ENCODE measurements at regions not wholly inside any gene's neighbourhood (a gene's known extent, or its start where the extent isn't known, plus 50 kb on each side); places are given as distances from the start of the nearest gene placed in this dataset.
"Not testable (repeated sequence)": the region's sequence is repeated elsewhere in the genome, so short reads cannot be mapped to it uniquely, and the experiment has no call there.

DNA sequence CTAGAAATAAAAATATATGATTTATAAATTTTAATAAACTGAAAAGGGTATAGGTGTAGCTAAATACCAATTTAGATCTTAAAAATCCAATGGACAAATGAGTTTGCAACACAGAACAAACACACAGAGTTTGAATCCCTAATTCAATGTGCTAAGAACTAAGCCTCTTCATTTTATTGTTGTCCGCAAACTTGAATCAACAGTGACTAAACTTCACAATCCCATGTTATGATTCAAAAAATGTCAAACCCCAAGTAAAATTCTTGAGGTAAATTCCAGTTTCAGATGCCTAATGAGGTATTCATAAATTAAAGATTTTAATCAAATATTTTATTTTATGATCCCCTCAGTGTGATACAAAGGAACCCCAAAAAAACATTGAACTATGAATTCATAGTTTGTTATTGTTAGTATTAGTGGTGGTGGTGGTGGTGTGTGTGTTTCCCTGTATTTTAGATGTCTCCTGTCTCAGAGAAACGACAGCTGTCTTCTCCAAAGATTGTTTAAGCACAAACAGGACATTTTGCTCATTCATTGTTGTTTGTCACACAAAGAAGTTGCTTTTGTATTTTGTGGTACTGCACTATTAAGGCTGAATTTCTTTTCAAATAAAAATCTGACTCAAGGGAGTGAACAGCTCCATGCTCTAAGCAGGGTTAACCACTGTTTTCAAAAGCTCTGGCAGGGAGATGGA lies 259.8 kb downstream of the OSR1 start:
- FAIRE-seq = no peak

DNA sequence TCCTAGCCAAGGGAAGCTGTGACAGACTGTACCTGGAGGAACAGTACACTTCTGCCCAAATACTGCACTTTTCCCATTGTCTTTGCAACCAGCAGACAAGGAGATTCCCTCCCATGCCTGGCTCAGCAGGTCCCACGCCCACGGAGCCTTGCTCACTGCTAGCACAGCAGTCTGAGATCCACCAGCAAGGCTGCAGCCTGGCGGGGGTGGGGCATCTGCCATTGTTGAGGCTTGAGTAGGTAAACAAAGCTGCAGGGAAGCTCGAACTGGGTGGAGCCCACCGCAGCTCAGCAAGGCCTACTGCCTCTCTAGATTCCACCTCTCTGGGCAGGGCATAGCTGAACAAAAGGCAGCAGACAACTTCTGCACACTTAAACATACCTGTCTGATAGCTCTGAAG lies 268.9 kb downstream of the OSR1 start:
- FAIRE-seq = not testable (repeated sequence)

DNA sequence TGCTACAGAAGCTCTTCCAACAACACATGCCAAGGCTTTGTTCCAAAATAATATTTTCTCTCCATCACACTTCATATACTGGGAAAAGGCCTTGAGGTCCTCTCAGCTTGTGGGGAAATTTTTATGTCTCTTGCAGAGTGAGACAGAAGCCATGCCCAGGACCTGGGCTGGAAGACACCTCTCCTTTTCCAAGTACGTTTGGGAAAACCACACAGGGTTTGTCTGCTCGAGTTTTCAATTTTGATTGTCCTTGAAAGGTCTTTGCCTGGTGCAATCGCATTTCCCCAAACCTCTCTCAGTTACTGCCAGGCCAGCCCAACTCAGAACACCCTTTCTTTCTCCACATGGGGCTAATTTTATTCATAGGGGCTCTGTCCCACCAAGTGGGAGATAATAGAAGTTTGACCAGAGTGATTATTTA lies 272.2 kb downstream of the OSR1 start:
- no peak for FAIRE-seq

DNA sequence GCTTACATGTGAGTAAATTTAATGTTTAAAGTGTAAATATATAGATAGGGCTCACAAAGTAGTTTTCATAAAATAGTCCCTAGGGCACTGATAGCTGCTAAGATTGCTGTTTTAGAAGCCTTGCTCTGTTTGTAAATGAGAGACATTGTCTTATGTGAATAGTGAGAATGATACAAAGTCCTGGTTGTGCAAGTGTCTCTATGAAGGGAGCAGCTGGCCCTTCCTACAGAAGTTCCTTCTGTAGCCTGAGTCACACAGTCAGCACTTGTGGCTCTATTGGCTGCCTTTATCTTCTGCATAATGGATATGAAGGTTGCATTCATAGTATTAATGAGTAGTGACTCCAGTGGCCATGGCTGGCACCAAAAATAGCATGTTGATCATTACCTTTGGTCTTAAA lies 279.7 kb downstream of the OSR1 start:
- FAIRE-seq = no peak

DNA sequence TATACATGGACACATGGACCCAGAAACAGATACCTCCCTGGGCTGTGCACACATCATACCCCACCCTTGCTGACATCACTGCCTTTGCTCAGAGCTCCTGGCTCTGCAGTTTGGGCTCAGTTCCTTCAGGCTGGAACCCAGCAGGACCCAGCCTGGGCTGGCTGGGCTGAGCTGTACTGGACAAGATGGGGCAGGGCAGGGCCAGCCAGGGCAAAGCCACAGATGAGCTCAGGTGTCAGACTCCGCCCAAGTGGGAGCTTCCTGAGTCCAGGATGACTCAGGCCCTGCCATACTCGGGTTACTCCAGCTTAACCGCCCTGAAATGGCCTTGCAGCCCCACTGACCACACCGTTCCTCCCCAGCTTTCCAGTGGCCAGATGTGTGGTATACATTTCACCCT lies 284.9 kb downstream of the OSR1 start:
- FAIRE-seq = no peak

DNA sequence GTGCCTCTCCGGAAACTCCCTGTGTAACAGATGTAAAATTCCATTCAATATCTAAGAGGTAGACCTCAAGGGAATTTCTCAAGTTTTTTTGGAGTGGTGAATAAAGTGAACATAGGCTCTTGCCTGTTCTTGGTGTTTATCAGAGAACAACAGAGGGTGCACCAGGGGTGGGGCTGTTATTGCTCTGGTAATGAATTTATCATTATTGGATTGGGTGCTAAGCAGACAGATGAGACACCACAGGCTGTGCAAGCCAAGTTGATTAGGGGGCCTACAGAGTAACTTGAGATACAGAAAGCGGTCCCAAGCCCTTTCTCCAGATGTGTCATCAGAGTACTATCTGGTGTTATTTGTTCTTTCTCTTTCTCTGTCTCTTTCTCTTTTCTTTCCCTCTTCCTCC lies 286.3 kb downstream of the OSR1 start:
- FAIRE-seq = no peak

DNA sequence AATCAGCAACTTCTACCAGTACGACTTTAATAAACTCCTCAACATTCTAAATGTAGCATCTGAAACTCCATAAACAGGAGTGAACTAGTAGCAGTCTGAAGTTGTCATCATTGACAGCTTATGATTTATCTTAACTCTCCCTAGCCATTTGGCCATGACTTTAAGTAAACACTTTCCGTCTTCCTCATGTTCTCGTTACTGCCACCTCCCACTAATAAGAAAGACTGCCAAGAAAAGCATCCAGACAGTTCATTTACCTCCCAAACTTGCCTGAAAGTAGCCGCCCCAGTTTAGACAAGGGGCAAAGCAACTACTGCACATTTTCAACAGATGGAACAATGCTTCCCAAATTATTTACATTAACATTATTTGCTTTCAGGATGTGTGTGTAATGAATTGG lies 287.5 kb downstream of the OSR1 start:
- FAIRE-seq = no peak

DNA sequence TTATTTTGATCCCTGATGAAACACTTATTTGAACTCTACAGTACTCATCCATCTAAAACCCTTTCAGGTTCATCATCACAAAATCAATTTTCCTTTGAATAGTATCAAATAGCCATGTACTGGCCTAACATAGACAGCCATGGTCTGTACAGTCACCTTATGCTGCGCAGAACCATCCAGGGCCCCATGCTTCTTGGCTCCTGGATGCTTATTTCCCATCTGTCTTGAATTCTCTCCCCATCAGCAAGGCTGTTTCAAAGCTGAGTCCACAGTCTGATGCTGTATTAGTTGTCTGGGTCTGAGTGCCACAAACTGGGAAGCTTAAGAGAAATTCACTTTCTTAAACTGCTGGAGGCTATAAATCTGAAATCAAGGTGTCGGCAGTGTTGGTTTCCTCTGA lies 290.2 kb downstream of the OSR1 start:
- no peak for FAIRE-seq

DNA sequence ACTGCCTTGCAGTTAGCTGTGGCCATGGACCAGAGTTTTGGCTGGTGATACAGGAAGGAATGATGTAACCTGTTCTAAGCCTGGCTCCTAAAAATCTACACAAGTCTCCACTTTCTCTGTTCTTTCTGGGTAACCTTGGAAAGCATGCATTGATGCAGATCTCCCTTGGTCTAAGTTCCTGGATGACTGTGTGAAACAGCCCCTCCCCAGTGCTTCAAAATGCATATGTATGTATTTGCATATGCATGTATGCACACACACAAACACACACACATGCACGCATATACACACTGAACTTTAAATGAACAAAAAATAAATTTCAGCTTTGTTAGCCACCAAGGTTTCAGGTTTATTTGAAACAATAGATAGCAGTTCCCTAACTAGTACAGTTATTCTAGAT lies 296.1 kb downstream of the OSR1 start:
- FAIRE-seq = no peak

DNA sequence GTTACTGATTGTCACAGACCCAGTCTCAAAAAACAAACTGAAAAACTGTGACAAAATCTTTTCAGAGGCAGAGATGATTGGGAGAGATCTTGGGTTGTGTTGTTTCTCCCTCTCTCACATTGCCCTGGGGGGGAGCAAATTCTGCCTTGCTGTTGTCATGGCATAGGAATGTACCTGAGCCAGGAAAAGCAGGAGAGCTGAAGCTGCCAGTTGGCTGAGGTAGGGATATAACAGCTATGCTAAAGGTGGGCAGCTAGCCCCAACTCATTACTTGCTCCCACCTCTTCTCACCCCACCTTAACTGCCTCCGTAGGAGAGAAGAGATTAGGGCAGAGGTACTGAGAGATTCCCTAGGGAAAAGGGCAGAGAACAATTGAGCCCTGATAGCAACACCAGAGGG lies 299.3 kb downstream of the OSR1 start:
- no peak for FAIRE-seq

DNA sequence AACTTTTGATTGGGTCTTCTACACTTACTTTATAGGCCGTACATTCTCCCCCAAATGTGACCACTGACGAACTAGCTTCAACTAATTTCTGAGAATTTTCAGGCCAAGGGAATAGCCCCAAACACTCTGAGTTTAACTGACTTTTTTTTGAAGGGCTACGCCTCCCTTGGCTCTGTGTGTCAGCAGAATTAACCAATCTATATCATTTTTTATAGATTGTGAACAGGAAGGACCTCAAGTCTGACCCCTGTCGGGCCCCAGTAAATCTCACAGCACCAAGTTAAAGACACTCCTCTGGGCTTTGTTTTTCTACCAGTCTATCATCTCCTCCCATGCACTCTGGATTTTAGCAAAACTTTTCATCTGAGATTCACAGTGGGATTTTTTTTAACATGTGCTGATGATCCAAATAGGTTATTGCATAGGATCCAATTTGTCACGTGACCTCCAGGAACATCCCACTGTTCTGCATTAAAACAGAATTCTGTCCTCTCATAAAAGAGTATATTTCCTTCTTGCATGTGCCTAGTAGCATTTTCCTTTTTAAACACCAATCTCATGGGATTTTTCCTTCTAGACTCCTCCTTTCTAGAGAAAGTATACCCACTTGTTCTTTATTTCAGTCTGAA lies 307.1 kb downstream of the OSR1 start:
- FAIRE-seq = no peak

DNA sequence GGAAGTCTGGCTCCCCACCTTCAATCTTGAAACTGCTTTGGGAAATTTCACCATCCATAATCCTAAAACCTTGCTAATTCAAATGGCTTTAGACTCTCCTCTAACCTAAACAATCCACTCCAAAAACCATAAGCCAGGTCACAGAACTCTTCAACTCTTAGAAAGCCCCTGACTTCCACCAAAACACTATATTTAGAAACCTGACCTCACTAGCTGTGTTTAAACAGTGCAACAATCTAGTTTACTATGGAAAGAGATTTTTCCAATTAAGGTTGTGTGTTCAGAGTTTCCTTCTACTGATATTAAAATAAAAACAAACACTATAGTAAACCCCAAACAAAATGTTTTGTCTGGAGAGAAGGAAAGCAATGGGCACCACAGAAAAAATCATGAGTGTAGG lies 308.1 kb downstream of the OSR1 start:
- no peak for FAIRE-seq

DNA sequence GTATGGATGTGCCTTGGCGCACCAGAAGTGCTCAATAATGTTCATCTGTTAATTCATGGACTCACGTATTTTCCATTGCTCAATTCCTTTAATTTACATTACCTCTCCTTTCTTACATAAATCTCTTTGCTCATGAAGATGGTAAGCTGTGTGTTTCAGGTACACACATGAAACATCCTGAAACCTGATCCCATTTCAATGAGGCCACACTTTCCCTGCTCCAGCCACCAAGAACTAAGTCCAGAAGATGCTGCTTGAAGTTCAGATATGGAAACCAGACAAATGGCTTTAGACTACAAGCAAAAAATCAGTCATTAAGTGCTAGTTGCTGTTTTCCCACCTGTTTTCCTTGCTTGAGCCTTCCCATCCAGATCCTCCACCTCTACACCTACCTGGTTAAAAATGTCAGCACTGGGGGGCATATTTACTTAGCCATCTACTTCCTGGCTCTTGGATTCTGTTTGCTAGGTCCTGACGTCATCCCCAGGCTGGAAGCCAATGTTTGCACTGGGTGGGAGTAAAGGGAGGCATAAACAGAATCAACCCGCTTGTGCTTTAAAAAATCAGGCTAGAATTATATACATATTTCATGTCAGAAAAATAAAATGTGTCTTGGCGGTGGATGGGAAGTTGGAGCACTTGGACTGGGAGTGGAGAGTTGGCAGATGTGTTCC lies 309.7 kb downstream of the OSR1 start:
- no peak for FAIRE-seq

DNA sequence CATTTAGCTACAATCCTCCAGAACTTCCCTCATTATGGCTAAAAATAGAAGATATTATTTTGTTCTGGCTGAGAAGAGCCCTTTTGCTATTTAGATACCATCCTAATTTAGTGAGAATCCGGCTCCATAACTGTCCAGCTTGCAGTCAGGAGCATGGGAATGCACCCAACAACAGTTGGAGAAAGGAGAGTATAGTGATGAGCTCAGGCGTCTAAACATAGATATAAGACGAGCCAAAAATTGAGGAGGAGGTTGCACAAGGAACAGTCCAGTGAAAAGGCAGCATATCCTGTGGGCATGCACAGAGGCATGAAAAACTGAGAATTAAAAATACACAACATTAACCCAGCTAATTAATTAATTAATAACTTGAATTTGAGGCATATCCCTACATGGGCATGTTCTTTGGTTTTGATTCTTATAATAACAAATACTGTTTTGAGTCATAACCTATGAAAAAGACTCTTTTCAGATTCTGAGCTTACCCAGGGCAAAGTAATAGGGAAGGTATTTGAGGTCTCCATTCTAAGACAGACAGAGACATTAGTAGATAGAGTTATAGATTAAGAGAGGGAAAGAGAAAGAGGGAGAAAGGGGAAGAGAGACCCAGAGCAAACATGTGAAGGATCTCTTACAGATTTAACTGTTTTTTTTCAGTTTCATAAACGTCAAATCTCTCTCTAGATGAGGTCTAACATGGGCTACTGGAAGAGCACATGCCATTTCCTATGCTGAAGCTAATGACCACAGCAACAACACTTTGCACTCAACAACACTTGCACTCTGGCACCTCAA lies 311.2 kb downstream of the OSR1 start:
- FAIRE-seq = no peak

DNA sequence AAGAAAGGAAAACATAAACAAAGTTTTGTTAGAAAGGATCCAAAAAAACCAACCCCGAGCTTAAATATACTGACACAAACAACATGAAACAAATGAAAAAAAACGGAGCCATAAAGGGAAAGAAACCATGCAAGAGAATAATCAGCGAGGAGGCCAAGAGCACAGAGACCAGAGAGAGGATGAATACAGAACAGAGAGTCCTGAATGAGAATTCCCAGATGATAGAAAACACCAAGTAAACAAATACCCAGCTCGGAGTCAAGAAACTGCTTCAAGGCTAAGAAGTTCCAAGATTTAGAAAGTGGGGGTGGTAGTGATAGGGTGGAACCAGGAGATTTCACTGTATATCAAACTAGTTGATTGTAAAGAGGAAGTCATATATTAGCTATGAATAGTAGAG lies 313.3 kb downstream of the OSR1 start:
- no peak for FAIRE-seq

DNA sequence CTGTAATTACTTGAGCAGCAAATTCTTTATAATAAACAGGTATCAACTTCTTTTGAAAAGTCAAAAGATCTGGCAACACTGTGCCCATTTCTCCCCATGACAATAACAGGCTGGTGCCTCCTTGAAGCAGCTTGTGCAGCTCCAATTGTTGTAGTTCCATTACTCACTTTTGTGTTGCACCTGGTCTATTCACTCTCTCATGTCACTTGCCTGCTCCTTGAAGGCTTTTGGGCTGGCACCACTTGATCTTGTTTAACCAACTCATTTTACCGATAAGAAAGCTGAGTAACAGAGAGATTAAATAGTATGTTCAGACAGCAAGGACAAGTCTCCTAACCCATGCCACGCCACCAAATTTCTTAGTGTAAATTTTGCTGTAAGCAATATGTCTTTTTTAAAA lies 314.5 kb downstream of the OSR1 start:
- FAIRE-seq = no peak

DNA sequence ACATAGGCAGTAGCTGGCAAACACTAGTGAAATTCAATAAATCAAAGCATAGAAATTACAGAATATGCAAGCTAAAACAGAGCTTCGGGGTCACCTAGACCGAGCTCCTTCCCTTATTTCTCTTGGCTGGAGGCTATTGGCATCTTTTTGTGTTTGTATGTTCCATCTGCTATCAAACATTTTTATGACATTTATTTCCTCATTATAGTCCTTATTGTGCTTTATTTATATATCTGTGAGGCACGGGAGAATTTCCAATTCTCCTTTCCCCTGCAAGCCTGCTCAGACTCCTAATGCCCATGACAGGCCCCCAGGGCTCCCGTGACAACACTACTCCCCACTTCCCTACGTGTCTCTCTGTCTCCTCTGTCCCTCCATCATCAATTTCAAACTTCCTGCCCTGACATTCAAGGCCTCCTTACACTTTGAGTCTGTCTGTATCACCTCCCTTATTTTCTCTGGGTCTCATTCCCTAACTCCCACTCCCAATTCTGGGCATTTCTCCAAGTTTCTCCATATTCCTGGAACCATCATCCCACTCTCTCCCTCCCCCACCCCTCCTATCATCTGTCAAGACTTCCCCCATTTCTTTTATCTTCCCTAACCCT lies 316.9 kb downstream of the OSR1 start:
- no peak for FAIRE-seq

DNA sequence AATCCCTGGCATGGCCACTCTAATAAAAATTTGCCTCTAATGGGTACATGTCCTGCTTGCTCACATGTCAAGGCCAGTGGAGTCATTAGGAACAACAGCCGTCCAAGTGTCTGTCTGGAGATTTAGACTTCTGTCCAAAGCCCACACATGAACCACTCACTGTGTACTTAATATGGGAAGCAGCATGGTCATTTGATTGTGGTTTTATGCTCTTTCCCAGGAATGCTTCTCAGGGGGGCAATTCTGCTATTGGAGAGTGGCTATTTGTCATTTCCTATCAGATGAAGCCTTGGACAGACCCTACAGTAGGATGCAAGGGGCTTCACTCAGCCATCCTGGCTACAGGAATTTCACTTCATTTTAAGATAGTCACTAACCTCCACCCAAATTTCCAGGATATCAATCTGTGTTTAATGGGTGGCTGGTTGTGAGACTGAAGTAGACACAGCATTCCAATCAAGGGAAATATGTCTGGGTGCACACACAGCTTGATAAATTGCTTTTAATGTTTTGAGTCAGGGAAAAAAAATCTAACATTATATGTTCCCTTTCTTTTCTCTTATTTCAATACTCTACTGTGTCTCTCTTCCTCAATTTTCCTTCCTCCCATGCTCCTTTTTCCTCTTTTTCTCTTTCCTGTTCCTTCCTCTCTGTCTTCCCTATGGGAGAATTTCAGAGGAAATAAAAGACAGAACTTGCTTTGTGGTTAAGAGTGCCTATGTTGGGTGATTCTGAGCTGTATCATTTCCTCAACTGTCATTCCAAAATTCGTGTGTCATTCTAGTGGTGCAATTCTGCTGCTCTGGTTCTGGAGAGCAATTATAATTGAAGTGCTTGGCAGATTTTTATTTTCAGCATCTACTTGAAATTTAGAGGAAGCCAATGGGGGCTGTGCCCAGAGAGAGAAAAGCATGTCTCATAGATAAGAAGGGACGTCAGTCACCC lies 320.1 kb downstream of the OSR1 start:
- FAIRE-seq = no peak

DNA sequence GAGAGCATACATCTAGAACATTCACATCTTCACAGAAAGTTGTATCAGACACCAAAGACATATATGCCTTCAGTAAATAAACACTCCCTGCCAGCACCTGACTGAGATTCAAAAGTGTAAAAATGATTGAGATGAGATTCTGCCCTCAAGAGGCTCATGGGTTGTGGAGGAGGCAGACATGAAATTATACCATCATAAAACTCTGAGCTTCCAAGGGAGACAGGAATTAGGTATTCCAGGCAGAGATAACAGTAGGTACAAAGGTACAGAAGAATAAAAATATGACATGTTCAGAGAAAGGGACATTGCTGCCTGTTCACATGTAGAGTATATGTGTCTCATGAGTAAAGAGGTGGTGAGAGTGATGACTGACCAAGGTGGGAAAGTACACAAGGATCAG lies 322.3 kb downstream of the OSR1 start:
- no peak for FAIRE-seq

DNA sequence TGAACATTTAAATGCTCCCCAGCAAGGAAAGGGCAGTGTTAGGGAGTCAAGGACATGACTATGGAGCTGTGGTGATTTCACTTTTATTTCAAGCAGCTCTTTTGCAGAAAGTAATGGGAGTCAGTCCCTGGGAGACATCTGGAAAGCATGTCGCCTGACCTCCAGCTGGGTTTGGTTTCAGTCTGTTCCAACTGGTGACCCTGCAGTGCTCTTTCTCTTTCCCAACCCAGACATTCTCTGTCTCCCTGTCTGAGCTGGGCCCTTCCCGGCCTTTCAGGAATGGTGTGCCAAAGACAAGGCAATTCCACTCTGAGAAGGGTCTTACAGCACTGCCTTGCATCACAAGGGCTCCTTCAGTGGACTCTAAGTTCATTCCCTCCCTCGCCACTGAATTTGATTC lies 323.2 kb downstream of the OSR1 start:
- FAIRE-seq = peak; percentile 23

DNA sequence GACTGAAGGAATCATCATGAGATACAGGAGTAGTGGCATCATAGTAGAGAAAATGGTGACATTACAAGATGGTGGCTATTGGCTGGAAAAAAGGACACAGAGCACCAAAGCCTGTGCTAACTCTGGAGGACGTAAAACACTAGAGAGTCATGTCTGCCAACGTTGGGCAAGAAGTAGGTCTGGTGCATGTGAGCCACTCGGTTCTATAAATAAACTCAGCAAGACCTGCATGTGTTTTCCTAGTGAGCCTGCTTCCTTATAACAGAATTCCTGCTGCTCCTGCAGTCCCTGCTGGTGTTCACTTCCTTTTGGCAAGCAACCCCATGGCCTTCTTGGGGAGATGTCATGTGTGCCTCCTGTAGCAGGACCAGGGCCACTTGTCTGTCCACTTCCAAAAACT lies 325.2 kb downstream of the OSR1 start:
- no peak for FAIRE-seq

DNA sequence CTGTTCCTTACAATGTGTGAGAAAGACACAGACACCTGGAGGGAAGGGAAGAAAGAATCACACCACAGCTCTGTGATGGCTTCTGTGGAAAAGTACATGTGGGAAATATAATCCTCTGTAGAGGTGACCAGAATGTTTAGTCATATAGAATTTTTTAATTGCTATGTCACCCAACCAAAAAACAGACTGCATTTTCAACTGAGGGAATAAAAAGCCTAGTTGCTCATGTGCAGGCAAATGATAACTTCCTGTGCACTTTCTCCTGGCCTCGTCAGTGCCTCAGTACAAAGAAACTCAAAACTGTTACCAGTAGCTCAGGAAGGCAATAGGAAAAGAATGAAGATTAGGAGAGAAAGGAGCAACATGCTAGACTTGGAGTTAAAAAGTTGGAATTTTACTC lies 326.8 kb downstream of the OSR1 start:
- FAIRE-seq = no peak
